Skeletal muscle tissue (tissue), 3 donors: ENCODE measurements at regions not wholly inside any gene's neighbourhood (a gene's known extent, or its start where the extent isn't known, plus 50 kb on each side); places are given as distances from the start of the nearest gene placed in this dataset.

Experiments used
- H3K27ac ChIP-seq: one replicate; pipeline ENCODE4 v1.7.0; 2013; ENCODE audit warnings: mild to moderate bottlenecking, low read depth, low read length, inconsistent platforms
- H3K27me3 ChIP-seq, 3 donors: one replicate each; pipeline ENCODE4 v1.7.0; 2013; ENCODE audit warnings: low read length in 3 of 3; ENCODE audit not compliant: control insufficient read depth in 3 of 3, insufficient read depth in 3 of 3
- H3K36me3 ChIP-seq, 3 donors: one replicate each; pipeline ENCODE4 v1.7.0; 2013; ENCODE audit warnings: low read length in 3 of 3; ENCODE audit not compliant: control insufficient read depth in 3 of 3, insufficient read depth in 3 of 3
- H3K4me1 ChIP-seq, 3 donors: one replicate each; pipeline ENCODE4 v1.7.0; 2013; ENCODE audit warnings: low read length in 3 of 3, mild to moderate bottlenecking in 3 of 3; ENCODE audit not compliant: control insufficient read depth in 3 of 3, insufficient read depth in 3 of 3
- H3K4me3 ChIP-seq, 3 donors: one replicate each; pipeline ENCODE4 v1.7.0; 2013; ENCODE audit warnings: low read length in 3 of 3
- H3K9ac ChIP-seq, 3 donors: one replicate each; pipeline ENCODE4 v1.7.0; 2013; ENCODE audit warnings: low read length in 3 of 3, mild to moderate bottlenecking in 3 of 3, moderate library complexity in 2 of 3, low read depth in 1 of 3
- H3K9me3 ChIP-seq, 3 donors: one replicate each; pipeline ENCODE4 v1.7.0; 2013; ENCODE audit warnings: low read length in 3 of 3; ENCODE audit not compliant: control insufficient read depth in 3 of 3
- donor health status: Osteomylitis.

GRCh38 chr10:4390219-4390618, 435.8 kb upstream of the AKR1E2 start:
- Histone ChIP-seq H3K9me3 (no peaks in the 10 kb centered on the region), H3K4me3 (no peak overlapping the region), H3K27me3 (no peaks in the 10 kb centered on the region), H3K9ac (no peak overlapping the region), H3K4me1 (no peaks in the 10 kb centered on the region), H3K27ac (no peak overlapping the region), H3K36me3 (no peaks in the 10 kb centered on the region)

- no peak overlapping the region for H3K4me3 ChIP-seq
- H3K9ac ChIP-seq, result no peak overlapping the region
- H3K4me1 ChIP-seq, result peaks cover 3 to 10% (median 5%) of the 10 kb centered on the region in 3 donors
- no peaks in the 10 kb centered on the region for H3K9me3 ChIP-seq
- no peaks in the 10 kb centered on the region for H3K36me3 ChIP-seq
- no peaks in the 10 kb centered on the region for H3K27me3 ChIP-seq
- no peak overlapping the region for H3K27ac ChIP-seq
These were observed 440.7 kb upstream of the AKR1E2 start for GRCh38 chr10:4385231-4385870.

- Histone ChIP-seq H3K4me3 (peak overlapping the region in 1 of 3 donors; percentile 7), H3K36me3 (no peaks in the 10 kb centered on the region), H3K27me3 (no peaks in the 10 kb centered on the region), H3K9ac (no peak overlapping the region), H3K4me1 (peaks cover 3 to 10% (median 5%) of the 10 kb centered on the region in 3 donors), H3K9me3 (no peaks in the 10 kb centered on the region), H3K27ac (no peak overlapping the region)
These were observed 441.8 kb upstream of the AKR1E2 start for GRCh38 chr10:4384245-4384644.

DNA sequence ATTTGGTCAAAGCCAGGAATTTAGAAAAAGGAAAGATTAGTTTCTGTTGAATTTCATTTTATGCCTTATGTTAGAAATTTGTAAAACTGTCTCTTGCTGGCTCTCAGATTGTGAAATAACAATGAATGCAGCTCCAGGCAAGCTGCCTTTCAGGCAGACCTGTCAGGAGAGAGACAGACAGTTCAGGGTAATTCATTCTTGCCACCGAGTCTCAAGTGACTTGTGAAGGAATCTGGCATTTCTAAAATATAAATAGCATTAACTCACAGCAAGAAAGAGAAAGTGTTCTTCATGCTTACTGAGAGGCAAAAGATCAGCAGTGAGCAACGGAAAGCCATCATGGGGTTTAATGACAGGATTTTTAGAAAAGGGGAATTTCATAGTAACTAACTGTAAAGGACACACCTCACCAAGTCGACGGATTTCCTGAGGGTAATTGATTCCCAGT, 442.3 kb upstream of the AKR1E2 start:
- Histone ChIP-seq H3K36me3 (no peaks in the 10 kb centered on the region), H3K27ac (no peak overlapping the region), H3K4me1 (peaks cover 3 to 10% (median 5%) of the 10 kb centered on the region in 3 donors), H3K27me3 (no peaks in the 10 kb centered on the region), H3K9ac (peak overlapping the region in 2 of 3 donors; percentile 20 to 33), H3K9me3 (no peaks in the 10 kb centered on the region), H3K4me3 (peak overlapping the region; percentile 6 to 46 (median 12))

- H3K36me3 ChIP-seq, result no peaks in the 10 kb centered on the region
- no peak overlapping the region for H3K9ac ChIP-seq
- no peaks in the 10 kb centered on the region for H3K9me3 ChIP-seq
- no peak overlapping the region for H3K27ac ChIP-seq
- no peaks in the 10 kb centered on the region for H3K27me3 ChIP-seq
- H3K4me3 ChIP-seq, result no peak overlapping the region
- H3K4me1 ChIP-seq, result peaks cover 3 to 10% (median 5%) of the 10 kb centered on the region in 3 donors
These were observed 443.2 kb upstream of the AKR1E2 start for GRCh38 chr10:4382811-4383210.

DNA sequence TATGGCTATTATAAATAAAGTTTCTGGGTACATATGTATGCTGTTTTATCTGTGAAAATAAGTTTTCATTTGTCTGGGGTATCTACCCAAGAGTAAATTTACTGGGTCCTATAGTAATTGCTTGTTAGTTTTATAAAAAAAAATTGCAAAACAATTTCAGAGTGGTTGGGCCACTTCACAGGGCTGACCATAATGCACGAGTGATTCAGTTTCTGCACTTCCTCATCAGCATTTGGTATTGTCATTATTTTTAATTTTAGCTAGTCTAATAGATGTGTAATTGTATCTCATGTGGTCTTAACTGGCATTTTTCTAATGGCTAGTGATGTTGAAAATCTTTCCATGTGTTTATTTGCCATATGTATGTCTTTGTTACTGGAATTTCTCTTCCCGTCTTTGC, 452.4 kb upstream of the AKR1E2 start:
- Histone ChIP-seq H3K27me3 (no peaks in the 10 kb centered on the region), H3K9ac (no peak overlapping the region), H3K4me3 (no peak overlapping the region), H3K27ac (no peak overlapping the region), H3K9me3 (no peaks in the 10 kb centered on the region), H3K36me3 (no peaks in the 10 kb centered on the region), H3K4me1 (peaks cover 0 to 6% (median 4%) of the 10 kb centered on the region in 3 donors)

DNA sequence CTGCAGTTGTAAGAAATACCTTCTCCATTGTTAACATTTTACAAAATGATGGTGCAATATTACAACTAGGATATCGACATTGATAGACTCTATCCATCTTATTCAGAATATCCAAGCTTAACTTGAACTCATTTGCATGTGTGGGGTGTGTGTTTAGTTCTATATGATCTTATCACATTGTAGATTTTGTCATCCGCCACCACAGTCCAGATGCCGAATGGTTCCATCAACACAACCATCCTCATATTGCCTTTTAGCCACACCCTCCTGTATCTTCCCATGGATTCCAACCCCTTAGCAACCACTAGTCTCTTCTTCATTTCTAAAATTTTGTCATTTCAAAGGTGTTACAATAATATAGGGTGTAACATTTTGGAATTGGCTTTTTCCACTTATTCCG, 452.9 kb upstream of the AKR1E2 start:
- Histone ChIP-seq H3K27ac (peak overlapping the region; percentile 16), H3K4me3 (no peak overlapping the region), H3K9me3 (no peaks in the 10 kb centered on the region), H3K9ac (no peak overlapping the region), H3K27me3 (no peaks in the 10 kb centered on the region), H3K4me1 (peaks cover 0 to 6% (median 4%) of the 10 kb centered on the region in 3 donors), H3K36me3 (no peaks in the 10 kb centered on the region)

- Histone ChIP-seq H3K4me1 (peaks cover 0 to 6% (median 4%) of the 10 kb centered on the region in 3 donors), H3K27ac (peak overlapping the region; percentile 16), H3K4me3 (no peak overlapping the region), H3K27me3 (no peaks in the 10 kb centered on the region), H3K9me3 (no peaks in the 10 kb centered on the region), H3K9ac (no peak overlapping the region), H3K36me3 (no peaks in the 10 kb centered on the region)
These were observed 453.4 kb upstream of the AKR1E2 start for GRCh38 chr10:4372601-4373000.

DNA sequence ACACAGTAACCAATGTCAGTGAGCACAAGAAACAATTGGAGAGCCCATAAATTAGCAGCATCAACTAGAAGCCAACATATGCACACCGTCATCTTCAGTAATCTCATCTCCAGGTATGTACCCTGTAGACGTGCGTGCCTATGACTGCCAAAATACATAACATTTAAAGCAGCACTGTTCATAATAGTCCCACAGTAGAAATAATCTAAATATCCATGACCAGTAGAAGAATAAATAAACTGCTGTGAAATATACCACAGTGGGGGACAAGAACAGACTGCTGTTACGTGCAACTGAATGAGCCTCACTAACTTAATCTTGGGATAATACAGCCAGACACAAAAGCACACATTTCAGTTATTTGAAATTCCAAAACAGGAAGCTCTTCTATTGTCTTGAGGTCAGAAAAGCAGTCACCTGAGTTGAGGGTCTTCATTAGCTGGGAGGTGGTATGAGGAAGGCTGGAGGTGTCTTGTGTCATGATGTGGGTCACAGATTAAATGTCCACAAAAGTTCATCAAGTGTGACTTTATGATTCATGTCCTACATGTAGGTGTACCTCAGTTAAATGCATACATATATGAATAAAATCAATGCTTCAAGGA, 454.2 kb upstream of the AKR1E2 start:
- no peaks in the 10 kb centered on the region for H3K27me3 ChIP-seq
- no peak overlapping the region for H3K27ac ChIP-seq
- H3K36me3 ChIP-seq, result no peaks in the 10 kb centered on the region
- no peak overlapping the region for H3K9ac ChIP-seq
- no peaks in the 10 kb centered on the region for H3K9me3 ChIP-seq
- H3K4me3 ChIP-seq, result no peak overlapping the region
- H3K4me1 ChIP-seq, result peaks cover 0 to 6% (median 4%) of the 10 kb centered on the region in 3 donors

GRCh38 chr10:4370376-4370775, 455.6 kb upstream of the AKR1E2 start:
- no peak overlapping the region for H3K4me3 ChIP-seq
- H3K27me3 ChIP-seq, result no peaks in the 10 kb centered on the region
- H3K4me1 ChIP-seq, result peaks cover 0 to 6% (median 4%) of the 10 kb centered on the region in 3 donors
- no peak overlapping the region for H3K9ac ChIP-seq
- H3K9me3 ChIP-seq, result no peaks in the 10 kb centered on the region
- H3K27ac ChIP-seq, result no peak overlapping the region
- H3K36me3 ChIP-seq, result no peaks in the 10 kb centered on the region
